GM08714 (cell line): ENCODE measurements at regions not wholly inside any gene's neighbourhood (a gene's known extent, or its start where the extent isn't known, plus 50 kb on each side); places are given as distances from the start of the nearest gene placed in this dataset.

Experiments used
- H3K4me3 ChIP-seq: fragments of 200-500 bp; sonication (Bioruptor generic); 2 replicates; pipeline ENCODE4 v1.5.1; 2014; ENCODE audit warnings: mild to moderate bottlenecking, low read length, inconsistent platforms
- ZNF274 ChIP-seq: IDR thresholded peaks from 2 replicates; pipeline ENCODE4 v1.6.1; 2012; ENCODE audit warnings: mild to moderate bottlenecking, low read depth, low read length

DNA sequence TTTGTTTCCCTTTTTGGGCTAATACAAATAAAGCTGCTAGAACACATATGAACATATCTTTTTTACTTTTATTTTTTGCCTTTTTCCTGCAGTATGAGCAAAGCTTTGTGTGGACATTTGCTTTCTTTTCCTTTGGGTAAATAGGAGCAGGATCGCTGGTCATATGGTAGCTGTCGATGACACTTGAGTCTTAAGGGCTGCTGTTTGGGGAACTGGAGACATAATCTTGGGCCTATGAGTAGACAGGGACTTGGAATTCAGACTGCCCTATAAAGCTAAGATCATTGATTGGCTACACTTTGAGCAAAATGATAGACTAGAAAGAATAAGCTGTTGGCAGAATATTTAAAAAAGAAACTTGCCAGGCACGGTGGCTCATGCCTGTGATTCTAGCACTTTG is 60.9 kb upstream of the ABL1 start:
- TF ChIP-seq ZNF274: no peak
- H3K4me3 ChIP-seq: no peak overlapping the region

- no peak overlapping the region for H3K4me3 ChIP-seq
- no peak for TF ChIP-seq ZNF274
Observed at GRCh38 chr9:130775336-130775991, 59.6 kb upstream of the ABL1 start.

DNA sequence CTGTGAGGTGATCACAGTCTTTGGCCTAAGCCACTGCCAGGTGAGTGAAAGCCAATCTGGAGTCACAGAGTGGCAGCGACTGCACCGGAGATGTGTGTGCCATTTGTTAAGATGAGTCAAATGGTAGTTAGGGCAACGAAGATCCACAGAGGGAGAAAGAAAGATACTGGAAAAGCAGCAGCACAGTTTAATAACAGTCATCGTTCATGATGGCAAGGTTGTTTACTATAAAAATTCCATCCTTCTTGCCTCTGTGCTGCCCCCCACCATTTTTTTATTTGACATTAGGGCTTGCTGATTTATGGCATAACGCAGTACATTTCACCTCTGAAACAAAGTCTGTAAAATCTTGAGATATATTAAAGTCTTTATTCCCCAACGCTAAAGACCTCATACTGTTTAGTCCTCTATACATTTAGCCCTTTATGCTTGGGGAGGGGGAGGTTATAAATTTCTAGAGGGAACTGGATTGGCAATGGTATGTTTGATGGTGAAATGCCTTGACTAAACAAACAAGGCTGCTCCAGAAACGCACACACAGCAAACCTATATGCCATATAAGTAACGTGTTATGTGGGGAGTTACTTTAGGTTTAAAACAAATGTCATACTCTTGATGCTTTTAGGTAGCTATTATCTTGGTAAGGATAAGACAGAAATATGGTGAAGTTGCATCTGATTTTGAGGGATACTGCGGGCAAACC is 55.8 kb upstream of the ABL1 start:
- TF ChIP-seq ZNF274: no peak
- H3K4me3 ChIP-seq: no peak overlapping the region

DNA sequence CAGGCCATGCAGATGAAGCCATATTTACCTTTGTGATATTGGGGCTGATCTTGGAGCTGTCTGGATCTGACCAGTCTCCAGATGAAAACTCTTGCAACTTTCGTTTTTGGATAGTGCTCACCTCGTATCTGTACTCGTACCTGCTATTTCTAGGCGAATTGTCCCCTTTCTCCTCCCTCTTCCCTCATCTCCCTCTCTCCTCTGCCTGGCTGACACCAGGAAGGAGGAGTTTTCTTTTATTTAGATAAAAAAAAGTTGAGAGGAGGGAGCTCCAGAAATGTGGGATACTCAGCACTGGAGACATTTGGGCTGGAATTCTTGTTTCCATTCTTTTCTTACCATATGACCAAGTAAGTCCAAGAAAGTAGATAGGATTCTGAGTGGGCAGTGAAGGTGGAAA is 54.6 kb upstream of the ABL1 start:
- TF ChIP-seq ZNF274: no peak
- H3K4me3 ChIP-seq: no peak overlapping the region

GRCh38 chr9:130780865-130781504 is 54.1 kb upstream of the ABL1 start:
- H3K4me3 ChIP-seq: no peak overlapping the region
- TF ChIP-seq ZNF274: no peak

DNA sequence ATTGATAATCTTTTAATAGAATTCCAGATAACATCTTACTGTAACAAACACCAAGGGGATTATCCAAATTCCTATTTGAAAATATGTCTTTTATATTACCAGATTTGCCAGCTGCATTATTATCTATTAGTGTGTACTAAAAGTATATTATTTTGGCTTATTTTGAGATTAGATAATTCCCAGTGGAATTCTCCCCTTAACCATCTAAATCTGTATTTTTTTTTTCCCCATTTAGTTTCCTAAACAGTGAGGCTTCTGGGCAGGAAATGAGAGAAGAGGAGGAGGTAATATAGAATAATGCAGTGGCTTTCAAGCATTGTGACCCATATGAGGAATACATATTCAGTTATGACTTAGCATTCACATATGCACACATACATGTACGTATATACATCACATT is 53.5 kb upstream of the ABL1 start:
- no peak for TF ChIP-seq ZNF274
- H3K4me3 ChIP-seq: no peak overlapping the region

DNA sequence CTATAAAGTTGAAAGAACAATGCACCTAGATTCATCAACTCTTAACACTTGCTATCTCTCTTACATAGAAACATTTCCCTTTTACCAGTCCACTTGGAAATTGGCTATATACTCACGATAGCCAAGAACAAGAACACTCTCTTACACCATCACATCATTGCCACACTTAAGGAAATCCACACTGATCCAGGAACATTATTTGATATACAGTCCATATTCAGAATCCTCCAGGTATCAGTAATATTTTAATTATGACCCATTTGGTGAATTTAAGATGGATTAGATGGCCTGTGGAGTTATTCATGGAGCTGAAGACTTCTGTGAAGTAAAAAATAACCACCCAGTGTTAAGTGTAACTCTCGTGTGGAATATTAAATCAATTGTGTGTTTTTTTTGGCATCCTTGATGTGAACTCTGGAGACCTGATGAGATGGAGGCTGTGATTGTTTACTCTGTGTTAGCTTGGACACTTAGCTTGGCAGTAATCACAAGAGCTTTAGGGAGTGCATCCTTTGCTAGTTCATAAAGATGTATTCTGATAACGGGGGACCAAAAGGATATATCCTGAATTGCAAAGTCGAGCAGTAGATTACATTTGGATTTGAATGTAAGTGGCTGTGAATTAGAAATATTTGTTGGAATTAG is 52.0 kb upstream of the ABL1 start:
- H3K4me3 ChIP-seq: no peak overlapping the region
- TF ChIP-seq ZNF274: no peak

DNA sequence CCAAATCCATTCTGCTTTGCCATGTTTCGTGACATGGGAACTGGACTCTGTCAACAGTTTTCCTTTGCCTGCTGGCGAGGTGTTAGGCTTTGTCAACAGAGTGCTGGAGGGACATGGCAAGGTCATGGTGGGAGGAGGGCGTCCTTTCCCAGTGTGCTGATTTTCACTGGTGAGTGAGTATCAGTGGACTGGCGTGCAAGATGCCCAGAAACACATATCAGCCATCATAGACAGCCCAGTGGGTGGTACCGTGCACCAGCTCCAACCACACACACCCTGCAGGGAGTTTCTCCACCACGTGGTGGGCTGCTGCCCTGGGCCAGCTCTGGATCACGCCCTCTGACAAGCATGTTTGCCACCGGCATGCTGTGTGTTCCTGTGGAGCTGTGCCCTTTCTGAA is 50.0 kb upstream of the ABL1 start:
- no peak overlapping the region for H3K4me3 ChIP-seq
- no peak for TF ChIP-seq ZNF274
